ENCODE measurements at regions not wholly inside any gene's neighbourhood (a gene's known extent, or its start where the extent isn't known, plus 50 kb on each side); places are given as distances from the start of the nearest gene placed in this dataset.

DNA sequence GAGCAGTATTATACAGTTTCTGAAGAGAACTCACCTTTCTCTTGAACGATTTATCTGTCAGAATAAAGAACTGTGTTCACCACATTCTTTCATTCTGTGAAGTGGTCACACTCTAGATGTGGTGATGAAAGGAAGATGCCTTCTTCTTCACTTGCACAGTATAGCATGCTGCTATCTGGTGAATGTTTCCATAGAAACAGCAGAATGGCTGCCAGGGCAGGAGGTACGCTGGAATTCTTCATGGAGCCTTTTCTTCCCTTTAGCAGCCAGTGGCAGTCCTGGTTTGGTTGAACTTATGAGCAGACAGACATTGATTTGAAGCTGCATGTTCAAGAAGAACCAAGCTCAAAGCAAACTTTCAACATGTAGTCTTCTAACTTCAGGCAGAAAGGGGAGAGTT is 1157.9 kb upstream of the LRRTM1 start:
- H3K4me3 ChIP-seq = no peak overlapping the region
- H3K27ac ChIP-seq = no peak overlapping the region
- DNase-seq = no peak
- no peaks in the 10 kb centered on the region for H3K9me3 ChIP-seq
- no peak overlapping the region for H3K9ac ChIP-seq (ENCODE audit: low read depth in 2 of 2, low read length in 2 of 2)
- intact Hi-C loops (cut with DNase I) = no loop called here
- H3K4me1 ChIP-seq = no peaks in the 10 kb centered on the region
- TF ChIP-seq, protein P1, sequence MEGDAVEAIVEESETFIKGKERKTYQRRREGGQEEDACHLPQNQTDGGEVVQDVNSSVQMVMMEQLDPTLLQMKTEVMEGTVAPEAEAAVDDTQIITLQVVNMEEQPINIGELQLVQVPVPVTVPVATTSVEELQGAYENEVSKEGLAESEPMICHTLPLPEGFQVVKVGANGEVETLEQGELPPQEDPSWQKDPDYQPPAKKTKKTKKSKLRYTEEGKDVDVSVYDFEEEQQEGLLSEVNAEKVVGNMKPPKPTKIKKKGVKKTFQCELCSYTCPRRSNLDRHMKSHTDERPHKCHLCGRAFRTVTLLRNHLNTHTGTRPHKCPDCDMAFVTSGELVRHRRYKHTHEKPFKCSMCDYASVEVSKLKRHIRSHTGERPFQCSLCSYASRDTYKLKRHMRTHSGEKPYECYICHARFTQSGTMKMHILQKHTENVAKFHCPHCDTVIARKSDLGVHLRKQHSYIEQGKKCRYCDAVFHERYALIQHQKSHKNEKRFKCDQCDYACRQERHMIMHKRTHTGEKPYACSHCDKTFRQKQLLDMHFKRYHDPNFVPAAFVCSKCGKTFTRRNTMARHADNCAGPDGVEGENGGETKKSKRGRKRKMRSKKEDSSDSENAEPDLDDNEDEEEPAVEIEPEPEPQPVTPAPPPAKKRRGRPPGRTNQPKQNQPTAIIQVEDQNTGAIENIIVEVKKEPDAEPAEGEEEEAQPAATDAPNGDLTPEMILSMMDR (IDR thresholded peaks at IDR 0.05) = no peak
- H3K36me3 ChIP-seq = no peaks in the 10 kb centered on the region
- no peaks in the 10 kb centered on the region for H3K27me3 ChIP-seq

DNA sequence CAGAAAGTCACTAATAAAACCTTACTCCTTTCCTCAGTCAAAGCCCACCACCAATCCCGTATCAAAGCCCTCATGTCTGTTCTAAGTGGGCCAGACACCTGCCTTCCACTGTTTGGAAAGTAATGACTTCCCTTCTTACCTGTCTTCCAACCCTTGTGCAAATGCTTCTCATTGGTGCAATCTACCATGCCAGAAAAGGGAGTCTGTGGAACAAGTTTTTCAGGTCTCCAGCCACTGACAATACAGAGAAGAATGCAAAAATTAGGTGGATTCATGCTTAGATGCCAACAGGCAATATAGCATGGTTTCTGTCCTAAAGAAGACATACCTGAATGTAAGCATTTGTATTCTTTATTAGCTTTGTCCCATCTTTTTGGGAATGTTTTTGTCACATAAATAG is 1140.6 kb upstream of the LRRTM1 start:
- Histone ChIP-seq H3K9ac (ENCODE audit: low read depth in 2 of 2, low read length in 2 of 2) (no peak overlapping the region), H3K27ac (no peak overlapping the region), H3K4me1 (no peaks in the 10 kb centered on the region), H3K9me3 (no peaks in the 10 kb centered on the region), H3K27me3 (no peaks in the 10 kb centered on the region), H3K36me3 (no peaks in the 10 kb centered on the region), H3K4me3 (no peak overlapping the region)
- intact Hi-C loops (cut with DNase I) = no loop called here
- TF ChIP-seq, protein P1 (IDR thresholded peaks at IDR 0.05) = no peak
- DNase-seq = no peak

DNA sequence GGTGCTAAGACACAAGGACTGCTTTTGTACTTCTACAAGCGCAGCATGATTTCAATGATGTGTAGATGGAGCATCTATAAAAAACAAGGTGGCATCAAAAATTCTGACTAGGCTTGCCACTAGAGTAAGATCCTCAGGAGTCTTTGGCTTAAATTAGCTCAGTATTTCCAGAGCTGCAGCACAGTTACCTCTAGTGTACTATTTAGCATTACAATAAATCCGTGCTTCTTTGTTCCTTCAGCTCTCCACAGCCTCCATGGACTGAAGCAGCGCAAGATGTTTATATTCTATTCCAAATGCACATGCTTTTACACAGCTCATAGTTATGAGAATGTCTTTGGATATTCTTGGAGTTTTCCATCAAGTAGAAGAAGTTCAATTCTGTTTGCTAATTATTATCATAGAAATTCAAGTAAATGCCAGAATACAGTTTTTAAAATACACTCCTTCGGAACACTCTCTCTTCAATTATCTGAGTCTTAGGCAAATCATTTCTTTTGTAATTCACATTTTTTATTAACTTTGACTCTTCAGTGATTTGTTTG is 1133.0 kb upstream of the LRRTM1 start:
- no peak overlapping the region for H3K9ac ChIP-seq (ENCODE audit: low read depth in 2 of 2, low read length in 2 of 2)
- H3K27me3 ChIP-seq = no peaks in the 10 kb centered on the region
- TF ChIP-seq, protein P1 (IDR thresholded peaks at IDR 0.05) = no peak
- no peaks in the 10 kb centered on the region for H3K9me3 ChIP-seq
- H3K4me3 ChIP-seq = no peak overlapping the region
- no peaks in the 10 kb centered on the region for H3K4me1 ChIP-seq
- no peak for DNase-seq
- intact Hi-C loops (cut with DNase I) = no loop called here
- H3K27ac ChIP-seq = no peak overlapping the region
- no peaks in the 10 kb centered on the region for H3K36me3 ChIP-seq

DNA sequence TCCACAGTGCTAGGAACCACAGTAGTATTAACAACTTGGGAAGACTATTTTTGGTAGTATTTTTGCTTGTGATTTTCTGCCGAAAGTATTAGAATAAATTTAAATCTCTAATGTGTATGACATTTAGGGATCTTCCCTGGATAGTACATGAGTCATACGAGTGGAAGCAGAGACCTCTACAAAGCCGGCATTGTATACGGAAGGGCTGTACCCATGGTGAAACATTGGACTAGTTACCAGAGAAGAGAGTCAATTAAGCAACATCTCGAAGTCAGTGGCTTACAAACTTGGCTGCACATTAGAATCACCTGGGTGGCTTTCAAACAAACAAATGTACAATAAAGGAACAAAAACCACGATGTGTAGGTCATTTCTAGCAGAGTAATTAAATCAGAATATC is 1131.7 kb upstream of the LRRTM1 start:
- Histone ChIP-seq H3K9me3 (no peaks in the 10 kb centered on the region), H3K27me3 (no peaks in the 10 kb centered on the region), H3K27ac (no peak overlapping the region), H3K4me1 (no peaks in the 10 kb centered on the region), H3K9ac (ENCODE audit: low read depth in 2 of 2, low read length in 2 of 2) (no peak overlapping the region), H3K4me3 (no peak overlapping the region), H3K36me3 (no peaks in the 10 kb centered on the region)
- TF ChIP-seq, protein P1 (IDR thresholded peaks at IDR 0.05) = no peak
- intact Hi-C loops (cut with DNase I) = no loop called here
- no peak for DNase-seq

DNA sequence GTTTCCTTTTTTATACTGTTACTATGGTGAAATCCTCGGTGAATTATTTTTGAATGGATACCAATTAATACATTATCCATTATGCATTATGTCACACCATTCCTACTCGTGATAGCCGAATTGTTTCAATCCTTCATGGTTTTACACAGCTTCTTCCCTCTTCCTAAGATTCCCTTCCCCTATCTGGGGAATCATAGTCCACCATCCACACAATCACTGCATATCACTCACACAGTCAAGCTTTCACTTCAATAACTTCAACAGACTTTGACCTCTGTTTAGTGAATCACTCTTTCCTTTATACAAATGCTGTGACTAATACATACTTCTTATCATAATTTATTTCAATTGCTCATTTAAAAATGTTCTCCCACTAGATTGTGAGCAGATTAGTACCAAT is 1108.1 kb upstream of the LRRTM1 start:
- no peaks in the 10 kb centered on the region for H3K27me3 ChIP-seq
- no peak overlapping the region for H3K27ac ChIP-seq
- H3K4me1 ChIP-seq = no peaks in the 10 kb centered on the region
- H3K9ac ChIP-seq (ENCODE audit: low read depth in 2 of 2, low read length in 2 of 2) = no peak overlapping the region
- TF ChIP-seq, protein P1 (IDR thresholded peaks at IDR 0.05) = no peak
- no peak for DNase-seq
- H3K4me3 ChIP-seq = no peak overlapping the region
- H3K36me3 ChIP-seq = no peaks in the 10 kb centered on the region
- no peaks in the 10 kb centered on the region for H3K9me3 ChIP-seq
- intact Hi-C loops (cut with DNase I) = no loop called here
